ENCODE measurements at regions not wholly inside any gene's neighbourhood (a gene's known extent, or its start where the extent isn't known, plus 50 kb on each side); places are given as distances from the start of the nearest gene placed in this dataset.

- TF ChIP-seq CTCF (IDR thresholded peaks at IDR 0.05) (no peak), POLR2A (IDR thresholded peaks at IDR 0.05) (no peak)
Observed at GRCh38 chr7:81534996-81535395, 234.9 kb downstream of the HGF start.
